SU-DHL-6 (cell line): ENCODE measurements at regions not wholly inside any gene's neighbourhood (a gene's known extent, or its start where the extent isn't known, plus 50 kb on each side); places are given as distances from the start of the nearest gene placed in this dataset.

ENCODE experiments used
- H2AFZ ChIP-seq: fragments of 200-600 bp; sonication (generic); 2 replicates; pipeline ENCODE4 v1.6.1; 2014; ENCODE audit warnings: low read depth, mild to moderate bottlenecking, moderate library complexity, mixed read lengths, antibody characterized with exemption, low read length; ENCODE audit not compliant: severe bottlenecking
- H3F3A ChIP-seq: fragments of 200-600 bp; shearing (Covaris generic); 2 replicates; pipeline ENCODE4 v1.6.0; 2016; ENCODE audit warnings: antibody characterized with exemption, mild to moderate bottlenecking; ENCODE audit not compliant: insufficient read depth
- H3K27ac ChIP-seq: fragments of 200-600 bp; sonication (generic); 2 replicates; pipeline ENCODE4 v1.5.1; 2016; ENCODE audit warnings: low read depth, mild to moderate bottlenecking, low read length, moderate library complexity, mixed read lengths
- H3K27me3 ChIP-seq: fragments of 200-600 bp; sonication (generic), shearing (Covaris generic); 2 replicates; pipeline ENCODE4 v1.6.0; 2014; ENCODE audit warnings: mild to moderate bottlenecking, low read length
- H3K36me3 ChIP-seq: fragments of 200-600 bp; sonication (generic); 2 replicates; pipeline ENCODE4 v1.6.1; 2014; ENCODE audit warnings: mild to moderate bottlenecking, low read length, mixed read lengths
- H3K4me2 ChIP-seq: fragments of 300-600, 200-600 bp; shearing (Covaris generic), sonication (generic); 2 replicates; pipeline ENCODE4 v1.6.0; 2014; ENCODE audit warnings: low read length, low read depth, mild to moderate bottlenecking; ENCODE audit not compliant: poor library complexity, severe bottlenecking
- H3K4me3 ChIP-seq: fragments of 200-600 bp; sonication (generic); 2 replicates; pipeline ENCODE4 v1.5.1; 2014; ENCODE audit warnings: antibody characterized with exemption, low read length, mild to moderate bottlenecking, mixed read lengths; ENCODE audit not compliant: insufficient read depth, poor library complexity, severe bottlenecking
- H3K79me2 ChIP-seq: fragments of 200-600 bp; sonication (generic); 2 replicates; pipeline ENCODE4 v1.6.1; 2014; ENCODE audit warnings: mild to moderate bottlenecking, low read length, moderate library complexity; ENCODE audit not compliant: insufficient read depth
- H3K9ac ChIP-seq: fragments of 200-600 bp; sonication (generic); 2 replicates; pipeline ENCODE4 v1.7.0; 2014; ENCODE audit warnings: mild to moderate bottlenecking, low read length
- H3K9me2 ChIP-seq: fragments of 200-600 bp; sonication (generic); replicated peaks from 2 replicates; pipeline ENCODE4 v1.6.1; 2014; ENCODE audit warnings: low read length; ENCODE audit not compliant: insufficient read depth
- H3K9me3 ChIP-seq: fragments of 200-600 bp; sonication (generic); 2 replicates; pipeline ENCODE4 v1.6.1; 2014; ENCODE audit warnings: low read length, mixed read lengths; ENCODE audit not compliant: insufficient read depth
- H4K20me1 ChIP-seq: fragments of 200-600 bp; sonication (generic); 2 replicates; pipeline ENCODE4 v1.6.1; 2014; ENCODE audit warnings: low read depth, mild to moderate bottlenecking, antibody characterized with exemption, low read length, moderate library complexity, mixed read lengths
- CTCF ChIP-seq: fragments of 200-600 bp; sonication (generic); IDR thresholded peaks from one replicate; pipeline ENCODE4 v1.5.1; 2017; ENCODE audit warnings: antibody characterized with exemption, mild to moderate bottlenecking, low read length, moderate library complexity; ENCODE audit not compliant: insufficient read depth, poor library complexity, severe bottlenecking
- EZH2phosphoT487 ChIP-seq: fragments of 200-600 bp; sonication (generic), shearing (Covaris generic); conservative IDR thresholded peaks from 2 replicates; pipeline ENCODE4 v1.6.1; 2018; ENCODE audit warnings: mild to moderate bottlenecking, antibody characterized with exemption, low read length, moderate library complexity, mixed read lengths

- Histone ChIP-seq H3K9ac (no peak overlapping the region), H4K20me1 (no peaks in the 10 kb centered on the region), H3K27ac (no peak overlapping the region), H3K9me3 (no peaks in the 10 kb centered on the region), H3K27me3 (no peaks in the 10 kb centered on the region), H3K79me2 (no peaks in the 10 kb centered on the region), H3K36me3 (no peaks in the 10 kb centered on the region), H3K4me3 (no peak overlapping the region), H2AFZ (no peak overlapping the region), H3K9me2 (no peaks in the 10 kb centered on the region), H3K4me2 (no peak overlapping the region), H3F3A (no peaks in the 10 kb centered on the region)
- TF ChIP-seq CTCF: no peak
- TF ChIP-seq EZH2phosphoT487: no peak
These were observed 1599.2 kb upstream of the TMEFF2 start for GRCh38 chr2:193793914-193794313.

- Histone ChIP-seq H4K20me1 (no peaks in the 10 kb centered on the region), H3K79me2 (no peaks in the 10 kb centered on the region), H3K9me3 (no peaks in the 10 kb centered on the region), H3K27me3 (no peaks in the 10 kb centered on the region), H3F3A (no peaks in the 10 kb centered on the region), H2AFZ (peak overlapping the region; percentile 37), H3K4me2 (no peak overlapping the region), H3K27ac (no peak overlapping the region), H3K4me3 (no peak overlapping the region), H3K9me2 (no peaks in the 10 kb centered on the region), H3K9ac (no peak overlapping the region), H3K36me3 (no peaks in the 10 kb centered on the region)
- TF ChIP-seq EZH2phosphoT487: no peak
- TF ChIP-seq CTCF: no peak
These were observed 1588.9 kb upstream of the TMEFF2 start for GRCh38 chr2:193783681-193784080.

- Histone ChIP-seq H3F3A (no peaks in the 10 kb centered on the region), H3K9me2 (no peaks in the 10 kb centered on the region), H3K27me3 (no peaks in the 10 kb centered on the region), H3K9me3 (no peaks in the 10 kb centered on the region), H4K20me1 (no peaks in the 10 kb centered on the region), H3K4me2 (no peak overlapping the region), H2AFZ (peak overlapping the region; percentile 74), H3K79me2 (no peaks in the 10 kb centered on the region), H3K9ac (no peak overlapping the region), H3K36me3 (no peaks in the 10 kb centered on the region), H3K4me3 (no peak overlapping the region), H3K27ac (no peak overlapping the region)
- TF ChIP-seq CTCF (no peak), EZH2phosphoT487 (no peak)
These were observed 1583.6 kb upstream of the TMEFF2 start for GRCh38 chr2:193778293-193778692.
